GM19455 (cell line): ENCODE measurements at regions not wholly inside any gene's neighbourhood (a gene's known extent, or its start where the extent isn't known, plus 50 kb on each side); places are given as distances from the start of the nearest gene placed in this dataset.

Experiments used
- ATAC-seq: cut with Tn5 transposase; IDR thresholded peaks from one replicate; pipeline ENCODE4 v1.9.1; 2021; ENCODE audit not compliant: unreplicated experiment

DNA sequence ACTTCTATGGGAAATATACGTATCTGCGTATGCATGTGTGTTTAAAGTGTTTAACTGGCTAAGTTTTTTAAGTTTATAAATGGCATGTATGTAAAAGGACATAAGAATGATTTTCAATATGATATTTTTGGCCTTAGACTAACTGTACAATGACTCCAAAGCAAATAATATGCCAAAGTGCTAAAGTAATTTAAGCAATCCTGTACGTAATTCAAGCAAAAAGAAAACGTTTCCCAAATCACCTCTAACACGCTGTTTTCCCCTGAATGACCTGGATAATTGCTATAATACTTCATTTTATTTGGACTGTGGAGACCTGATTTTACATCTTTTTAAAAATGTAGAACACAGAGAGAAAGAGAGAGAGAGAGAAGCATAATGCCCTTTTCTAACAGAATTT lies 183.0 kb upstream of the HAND2 start:
- no peak for ATAC-seq

DNA sequence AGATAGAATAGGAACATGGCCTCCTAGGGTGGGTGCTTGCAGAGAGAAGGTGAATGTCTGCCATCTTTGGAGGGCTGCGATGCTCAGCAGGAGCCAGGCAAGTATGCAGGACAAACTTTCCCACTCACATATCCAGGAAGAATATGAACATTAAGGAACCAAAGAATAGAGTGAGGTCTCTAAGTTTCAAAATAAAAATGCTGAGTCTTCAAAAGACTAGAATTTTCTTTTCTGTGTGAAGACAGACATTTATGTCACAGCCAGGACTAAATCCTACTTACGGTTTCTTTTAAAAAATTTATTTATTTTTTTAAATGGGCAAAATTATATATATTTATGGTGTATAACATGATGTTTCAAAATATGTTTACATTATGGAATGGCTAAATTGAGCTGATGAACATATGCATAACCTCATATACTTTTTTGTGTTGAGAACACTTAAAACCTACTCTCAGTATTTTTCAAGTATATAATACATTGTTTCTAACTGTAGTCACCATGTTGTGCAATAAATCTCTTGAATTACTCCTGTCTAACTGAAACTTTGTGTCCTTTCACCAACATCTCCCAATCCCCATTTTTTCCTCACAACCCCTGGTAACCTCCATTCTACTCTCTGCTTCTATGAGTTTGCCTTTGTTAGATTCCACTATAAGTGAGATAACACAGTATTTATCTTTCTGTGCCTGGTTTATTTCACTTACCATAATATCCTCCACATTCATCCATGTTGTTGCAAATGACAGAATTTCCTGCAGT lies 177.8 kb upstream of the HAND2 start:
- ATAC-seq, result no peak

DNA sequence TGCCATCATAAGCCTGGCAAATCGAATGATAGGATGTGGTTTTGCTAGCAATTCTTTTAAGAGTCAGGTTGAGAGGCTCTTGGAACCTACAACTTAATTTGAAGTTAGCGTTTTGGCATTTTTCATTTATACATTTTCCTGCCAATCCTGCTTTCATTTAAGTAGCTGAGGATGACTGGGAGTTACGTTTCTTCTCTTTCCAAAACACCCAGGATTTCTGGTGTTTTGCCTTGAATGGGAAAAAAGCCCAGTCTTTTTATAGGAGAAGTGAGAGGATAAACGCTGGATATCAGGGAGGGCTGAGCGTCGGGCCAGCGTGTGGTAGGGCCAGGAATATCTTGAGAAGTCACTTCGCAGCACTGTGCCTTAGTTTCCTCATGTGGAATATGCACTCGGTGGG lies 174.2 kb upstream of the HAND2 start:
- ATAC-seq, result no peak

DNA sequence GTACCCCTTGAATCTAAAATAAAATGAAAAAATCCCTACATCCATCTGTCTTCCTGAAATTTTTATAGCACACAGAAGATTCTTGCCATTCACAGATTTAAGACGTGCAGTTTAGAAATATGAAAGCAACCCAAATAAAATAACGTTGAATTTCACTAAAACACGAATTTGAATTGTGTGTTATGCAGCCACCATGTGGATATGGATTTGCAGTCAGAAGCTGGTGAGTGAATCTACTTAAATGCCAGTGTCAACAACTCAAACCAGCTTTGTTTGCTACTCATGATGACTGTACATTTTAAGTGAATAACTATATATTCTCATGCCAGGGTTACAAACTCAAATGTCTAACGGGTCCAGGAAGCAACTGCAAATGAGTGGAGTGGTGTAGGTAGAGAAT lies 173.0 kb upstream of the HAND2 start:
- no peak for ATAC-seq

- ATAC-seq, result no peak
Measured at GRCh38 chr4:173700650-173701049, 170.6 kb upstream of the HAND2 start.

GRCh38 chr4:173699841-173700475 lies 169.9 kb upstream of the HAND2 start:
- ATAC-seq, result no peak

DNA sequence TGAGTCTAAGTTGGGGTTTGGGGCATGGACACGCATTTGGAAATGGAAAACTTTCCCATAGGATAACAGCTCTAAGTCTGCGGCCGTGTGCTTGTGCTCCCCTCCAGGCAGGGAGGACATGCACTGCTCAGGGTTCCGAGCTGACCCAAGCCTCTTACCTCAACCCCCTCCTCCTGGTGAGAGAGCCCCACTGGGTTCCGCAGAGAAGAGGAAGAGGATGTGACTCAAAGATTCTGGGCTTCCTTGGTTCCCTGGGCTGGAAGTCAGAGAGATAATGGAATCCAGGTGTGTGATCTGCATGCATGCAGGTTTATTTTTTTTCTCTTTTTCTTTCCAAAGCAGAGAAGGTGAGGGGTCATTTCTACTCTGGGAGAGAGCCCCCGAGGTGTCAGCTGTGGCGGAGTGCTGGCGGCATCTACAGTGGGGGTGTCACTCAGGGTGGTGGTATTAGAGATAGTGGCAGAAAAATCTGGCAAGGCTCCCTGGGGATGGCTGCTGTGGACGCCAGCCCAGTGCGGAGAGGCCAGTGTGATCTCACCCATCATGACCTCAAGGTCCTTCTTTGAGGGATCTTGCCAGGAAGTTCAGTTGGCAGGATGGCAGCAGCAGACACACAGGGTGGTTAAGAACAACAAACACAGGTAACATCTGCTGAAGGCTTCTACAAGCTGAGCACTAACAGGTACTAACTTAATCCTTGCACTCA lies 168.7 kb upstream of the HAND2 start:
- no peak for ATAC-seq

DNA sequence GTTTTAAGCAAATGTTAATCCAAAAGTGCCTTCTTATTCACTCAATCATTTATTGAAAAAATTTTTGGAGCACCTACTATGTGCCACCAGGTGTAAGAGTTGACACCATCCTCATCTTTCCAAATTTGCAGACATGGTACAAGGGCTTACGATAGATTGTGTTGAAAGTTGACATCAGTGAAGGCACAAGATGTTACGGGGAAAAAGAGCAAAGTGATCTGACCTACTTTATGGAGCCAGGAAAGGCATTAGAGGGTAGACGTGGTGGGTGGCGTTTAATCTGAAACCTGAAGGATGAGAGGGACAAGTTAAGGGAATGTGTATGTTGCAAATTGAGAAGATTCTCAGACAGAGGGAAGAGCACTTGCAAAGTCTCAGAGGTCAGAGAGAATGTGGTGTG lies 167.8 kb upstream of the HAND2 start:
- ATAC-seq, result no peak

- ATAC-seq, result no peak
Measured at GRCh38 chr4:173696551-173696950, 166.5 kb upstream of the HAND2 start.

GRCh38 chr4:173696011-173696410 lies 166.0 kb upstream of the HAND2 start:
- ATAC-seq, result no peak

DNA sequence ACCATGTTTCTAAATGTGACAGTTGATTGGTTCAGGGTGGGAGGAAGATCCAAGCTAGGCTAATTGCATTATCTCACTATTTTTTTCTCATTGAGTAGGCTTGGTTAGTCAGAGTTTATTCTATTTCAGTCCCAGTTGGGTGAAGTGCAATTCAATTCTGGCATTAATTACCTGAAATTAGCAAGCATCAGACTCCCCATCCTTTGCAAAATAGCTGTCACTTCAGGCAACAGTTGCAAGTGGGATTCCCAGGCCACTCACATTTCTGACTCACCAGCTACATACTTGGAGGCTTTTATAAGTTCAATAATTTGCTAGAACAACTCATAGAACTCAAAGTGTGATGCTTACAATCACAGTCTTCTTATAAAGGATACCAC lies 155.8 kb upstream of the HAND2 start:
- ATAC-seq, result no peak

GRCh38 chr4:173685165-173685830 lies 155.3 kb upstream of the HAND2 start:
- no peak for ATAC-seq

- no peak for ATAC-seq
Measured at GRCh38 chr4:173684223-173684622, 154.2 kb upstream of the HAND2 start.

DNA sequence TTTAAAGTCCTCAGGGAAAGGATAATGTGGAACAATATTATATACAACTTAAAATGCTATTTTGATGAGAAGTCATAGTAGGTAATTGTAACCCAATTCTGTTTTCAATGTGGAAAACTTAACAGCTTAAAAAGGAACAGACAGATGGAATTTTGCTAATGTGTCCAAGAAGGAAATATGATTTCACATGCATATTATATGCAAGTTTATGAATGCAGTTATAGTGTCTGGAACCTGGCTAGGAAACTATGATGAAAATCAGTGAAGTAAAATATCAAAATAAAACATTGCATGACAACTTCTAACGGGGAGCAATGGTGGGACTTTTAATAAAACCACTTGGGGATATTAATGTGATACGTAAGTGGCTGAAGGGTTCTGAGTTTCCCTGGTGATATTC lies 152.6 kb upstream of the HAND2 start:
- no peak for ATAC-seq

DNA sequence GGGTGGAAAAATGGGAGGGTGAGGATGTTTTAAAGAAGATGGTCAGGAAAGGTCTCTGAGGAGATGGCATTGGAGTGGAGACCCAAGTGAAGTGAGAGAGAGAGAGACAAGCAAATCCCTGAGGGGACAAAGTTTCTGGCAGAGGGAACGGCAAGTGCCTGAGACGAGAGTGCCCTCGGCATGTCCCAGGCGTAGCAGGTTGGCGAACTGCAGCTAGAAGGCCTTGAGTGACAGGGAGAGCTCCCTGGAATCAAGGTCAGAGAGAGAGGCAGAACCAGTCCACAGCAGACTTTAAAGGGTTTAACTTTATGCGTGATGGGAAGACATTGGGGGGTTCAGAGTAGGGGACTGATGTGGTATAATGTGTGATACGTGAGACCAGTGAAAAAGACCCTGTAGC lies 150.2 kb upstream of the HAND2 start:
- no peak for ATAC-seq

DNA sequence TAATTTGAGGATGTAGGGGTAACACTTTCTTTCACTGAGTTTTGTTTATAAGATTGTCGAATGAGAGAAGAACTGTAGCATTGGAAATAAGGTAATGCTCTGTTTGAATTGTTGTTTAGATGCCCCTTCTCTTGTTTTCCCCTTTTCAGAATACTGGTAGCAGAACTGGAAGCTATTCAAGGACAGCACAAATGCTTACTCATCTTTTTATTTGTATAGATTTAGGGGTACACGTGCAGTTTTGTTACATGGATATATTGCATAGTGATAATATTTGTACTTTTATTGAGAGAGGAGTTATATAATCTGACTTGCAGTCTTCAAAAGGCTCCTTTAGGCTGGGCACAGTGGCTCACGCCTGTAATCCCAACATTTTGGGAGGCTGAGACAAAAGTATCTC lies 145.4 kb upstream of the HAND2 start:
- ATAC-seq, result no peak

- ATAC-seq, result no peak
Measured at GRCh38 chr4:173669460-173670179, 139.6 kb upstream of the HAND2 start.

DNA sequence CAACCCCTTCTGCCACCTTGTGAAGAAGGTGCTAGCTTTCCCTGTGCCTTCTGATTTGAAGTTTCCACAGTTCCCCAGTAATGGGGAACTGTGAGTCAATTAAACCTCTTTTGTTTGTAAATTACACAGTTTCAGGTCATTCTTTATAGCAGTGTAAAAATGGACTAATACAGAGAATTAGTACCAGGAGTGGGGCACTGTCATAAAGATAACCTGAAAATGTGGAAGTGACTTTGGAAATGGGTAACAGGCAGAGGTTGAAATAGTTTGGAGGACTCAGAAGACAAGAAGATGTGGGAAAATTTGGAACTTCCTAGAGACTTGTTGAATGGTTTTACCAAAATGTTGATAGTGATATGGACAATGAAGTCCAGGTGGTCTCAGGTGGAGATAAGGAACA lies 131.0 kb upstream of the HAND2 start:
- ATAC-seq, result no peak

DNA sequence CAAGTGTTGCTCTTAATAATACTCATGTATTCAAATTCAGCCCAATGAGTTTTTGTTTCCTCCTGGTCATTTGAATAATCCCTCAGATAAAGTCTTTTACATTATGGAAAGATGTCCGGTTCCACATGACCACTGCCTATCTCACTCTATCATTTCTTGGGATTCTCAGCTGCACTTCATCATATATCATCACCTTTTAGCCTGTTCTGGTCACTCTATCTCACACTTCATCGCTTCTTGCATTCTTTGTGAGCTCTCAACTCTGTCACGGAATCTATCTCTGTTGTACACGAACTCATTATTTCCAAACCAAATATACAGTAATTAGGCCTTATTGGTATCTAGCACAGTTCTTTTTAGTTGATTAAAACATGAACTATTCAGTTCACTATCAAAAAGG lies 126.9 kb upstream of the HAND2 start:
- ATAC-seq, result no peak

- ATAC-seq, result no peak
Measured at GRCh38 chr4:173652283-173652931, 122.4 kb upstream of the HAND2 start.
